HS-5 (cell line): ENCODE measurements at regions not wholly inside any gene's neighbourhood (a gene's known extent, or its start where the extent isn't known, plus 50 kb on each side); places are given as distances from the start of the nearest gene placed in this dataset.
"Not testable (repeated sequence)": the region's sequence is repeated elsewhere in the genome, so short reads cannot be mapped to it uniquely, and the experiment has no call there.

ENCODE experiments used
- DNase-seq: peaks from one replicate; pipeline ENCODE4 v3.0.0-alpha.2; 2012; ENCODE audit warnings: low read depth

GRCh38 chr10:9051328-9051974 lies 997.0 kb downstream of the GATA3 start:
- no peak for DNase-seq

- DNase-seq, result no peak
Measured at GRCh38 chr10:9052767-9053166, 998.3 kb downstream of the GATA3 start.

GRCh38 chr10:9056521-9056920 lies 1002.0 kb downstream of the GATA3 start:
- DNase-seq, result no peak

- not testable (repeated sequence) for DNase-seq
Measured at GRCh38 chr10:9057293-9057692, 1002.8 kb downstream of the GATA3 start.

- DNase-seq, result no peak
Measured at GRCh38 chr10:9060314-9060713, 1005.8 kb downstream of the GATA3 start.

GRCh38 chr10:9061871-9062270 lies 1007.4 kb downstream of the GATA3 start:
- no peak for DNase-seq

GRCh38 chr10:9066152-9066551 lies 1011.7 kb downstream of the GATA3 start:
- no peak for DNase-seq

GRCh38 chr10:9068003-9068402 lies 1013.5 kb downstream of the GATA3 start:
- no peak for DNase-seq

GRCh38 chr10:9069136-9069535 lies 1014.6 kb downstream of the GATA3 start:
- no peak for DNase-seq

- no peak for DNase-seq
Measured at GRCh38 chr10:9075420-9075819, 1020.9 kb downstream of the GATA3 start.

- DNase-seq, result no peak
Measured at GRCh38 chr10:9076066-9076465, 1021.6 kb downstream of the GATA3 start.

- no peak for DNase-seq
Measured at GRCh38 chr10:9081253-9081652, 1026.8 kb downstream of the GATA3 start.

- DNase-seq, result no peak
Measured at GRCh38 chr10:9081961-9082360, 1027.5 kb downstream of the GATA3 start.

GRCh38 chr10:9091530-9092093 lies 1037.1 kb downstream of the GATA3 start:
- DNase-seq, result no peak

GRCh38 chr10:9096288-9096687 lies 1041.8 kb downstream of the GATA3 start:
- DNase-seq, result no peak

- DNase-seq, result no peak
Measured at GRCh38 chr10:9097206-9097990, 1042.9 kb downstream of the GATA3 start.

GRCh38 chr10:9097991-9098306 lies 1043.5 kb downstream of the GATA3 start:
- DNase-seq, result no peak

GRCh38 chr10:9102026-9102425 lies 1047.5 kb downstream of the GATA3 start:
- DNase-seq, result no peak

- no peak for DNase-seq
Measured at GRCh38 chr10:9103301-9103700, 1048.8 kb downstream of the GATA3 start.

- DNase-seq, result no peak
Measured at GRCh38 chr10:9111976-9112375, 1057.5 kb downstream of the GATA3 start.

GRCh38 chr10:9126728-9127127 lies 1072.2 kb downstream of the GATA3 start:
- no peak for DNase-seq

- DNase-seq, result no peak
Measured at GRCh38 chr10:9137368-9137767, 1082.9 kb downstream of the GATA3 start.

- not testable (repeated sequence) for DNase-seq
Measured at GRCh38 chr10:9138829-9139228, 1084.3 kb downstream of the GATA3 start.

- no peak for DNase-seq
Measured at GRCh38 chr10:9140373-9140772, 1085.9 kb downstream of the GATA3 start.
